Endothelial cell of umbilical vein (primary cell): ENCODE measurements at regions not wholly inside any gene's neighbourhood (a gene's known extent, or its start where the extent isn't known, plus 50 kb on each side); places are given as distances from the start of the nearest gene placed in this dataset.

Experiments
- BruUV-seq: library from RNA; stranded (reverse); fragments of 400-500 nt; replicated peaks from 2 replicates; lab custom pipeline; 2021; lab: Mats Ljungman, UMichigan
- CTCF ChIA-PET: fragments of 300-600, 350-600 bp; sonication (Branson Sonifier 250); formaldehyde crosslinking; loops from one replicate; lab custom pipeline; 2021; ENCODE audit warnings: antibody characterized with exemption, inconsistent platforms; lab: Charles Lee
- POLR2A ChIA-PET: fragments of 300-600, 350-600 bp; sonication (Branson Sonifier 250); formaldehyde crosslinking; loops from one replicate; lab custom pipeline; 2021; ENCODE audit warnings: antibody characterized with exemption, inconsistent platforms; lab: Charles Lee
- DNase-seq: peaks from one replicate; pipeline ENCODE4 v3.0.0-alpha.2; 2011; ENCODE audit warnings: low read depth, low spot score
- FAIRE-seq: peaks from 2 replicates; lab custom pipeline; 2011; peaks lifted over from hg19 to GRCh38; lab: Jason Lieb, UNC
- H2AFZ ChIP-seq: 2 replicates; pipeline ENCODE4 v1.6.0; 2012; ENCODE audit warnings: low read depth, low read length, control low read depth, inconsistent platforms
- H3K27ac ChIP-seq: 2 replicates; pipeline ENCODE4 v1.5.1; 2011; ENCODE audit warnings: low read depth, mild to moderate bottlenecking, control low read depth, low read length, moderate library complexity; ENCODE audit not compliant: insufficient read depth
- H3K27me3 ChIP-seq, 2 experiments: 2 replicates each; pipeline versions ENCODE4 v1.6.0 to v1.6.1; 2011; ENCODE audit warnings: low read length in 2 of 2, mixed read lengths in 1 of 2; ENCODE audit not compliant: control insufficient read depth in 2 of 2, insufficient read depth in 2 of 2
- H3K36me3 ChIP-seq, 2 experiments: 2 replicates in 1 of 2; 3 replicates in 1 of 2; pipeline ENCODE4 v1.5.1; 2011; ENCODE audit warnings: low read length in 2 of 2, mild to moderate bottlenecking in 1 of 2, moderate library complexity in 1 of 2; ENCODE audit not compliant: control insufficient read depth in 2 of 2, insufficient read depth in 2 of 2; ENCODE audit errors: extremely low read depth in 1 of 2
- H3K4me1 ChIP-seq: 3 replicates; pipeline ENCODE4 v1.5.1; 2011; ENCODE audit warnings: mild to moderate bottlenecking, low read length; ENCODE audit not compliant: control insufficient read depth, insufficient read depth; ENCODE audit errors: extremely low read depth
- H3K4me2 ChIP-seq: 2 replicates; pipeline ENCODE4 v1.6.1; 2011; ENCODE audit warnings: low read length, control low read depth, mixed read lengths; ENCODE audit not compliant: insufficient read depth
- H3K4me3 ChIP-seq, 3 experiments: fragments of 200-600 bp in 1 of 3; sonication (generic), shearing (Covaris generic) in 1 of 3; replicated peaks in 1 of 3; 2 replicates each; pipeline ENCODE4 v1.5.1; 2011 to 2016; ENCODE audit warnings: control low read depth in 3 of 3, low read length in 3 of 3, mild to moderate bottlenecking in 2 of 3, inconsistent platforms in 1 of 3, low read depth in 1 of 3, moderate library complexity in 1 of 3; ENCODE audit not compliant: insufficient read depth in 1 of 3
- H3K79me2 ChIP-seq: 2 replicates; pipeline ENCODE4 v1.6.0; 2012; ENCODE audit warnings: low read length, inconsistent platforms; ENCODE audit not compliant: control insufficient read depth, insufficient read depth
- H3K9ac ChIP-seq: replicated peaks from 2 replicates; pipeline ENCODE3; 2011; ENCODE audit warnings: low read length, control low read depth; ENCODE audit not compliant: insufficient read depth; ENCODE audit errors: extremely low read depth
- H3K9me1 ChIP-seq: replicated peaks from 3 replicates; pipeline ENCODE4 v1.6.0; 2011; ENCODE audit warnings: mild to moderate bottlenecking, low read length; ENCODE audit not compliant: control insufficient read depth, insufficient read depth; ENCODE audit errors: extremely low read depth
- H3K9me3 ChIP-seq: replicated peaks from 2 replicates; pipeline ENCODE4 v1.5.1; 2012; ENCODE audit warnings: low read length, inconsistent platforms; ENCODE audit not compliant: control insufficient read depth, insufficient read depth
- H4K20me1 ChIP-seq: replicated peaks from 2 replicates; pipeline ENCODE3; 2011; ENCODE audit warnings: mild to moderate bottlenecking, low read length; ENCODE audit not compliant: control insufficient read depth, insufficient read depth; ENCODE audit errors: extremely low read depth
- EZH2 ChIP-seq: IDR thresholded peaks from 2 replicates; pipeline ENCODE4 v1.6.1; 2012; ENCODE audit warnings: borderline replicate concordance, low read depth, mild to moderate bottlenecking, moderate library complexity, low read length, inconsistent platforms; ENCODE audit not compliant: severe bottlenecking
- FOS ChIP-seq: IDR thresholded peaks from 2 replicates; pipeline ENCODE4 v1.6.1; 2011; ENCODE audit warnings: mild to moderate bottlenecking, low read length, moderate library complexity, borderline replicate concordance; ENCODE audit not compliant: insufficient read depth
- GATA2 ChIP-seq: IDR thresholded peaks from 2 replicates; pipeline ENCODE4 v1.7.0; 2011; ENCODE audit warnings: low read depth, mild to moderate bottlenecking, moderate library complexity, mixed read lengths, low read length; ENCODE audit not compliant: insufficient read length, insufficient read depth
- JUN ChIP-seq: IDR thresholded peaks from 2 replicates; pipeline ENCODE4 v1.6.1; 2011; ENCODE audit warnings: borderline replicate concordance, low read depth; ENCODE audit not compliant: insufficient read length, insufficient read depth
- MYC ChIP-seq: IDR thresholded peaks from one replicate; pipeline ENCODE4 v1.6.1; 2011; ENCODE audit warnings: mild to moderate bottlenecking, low read depth, low read length
- POLR2AphosphoS5 ChIP-seq: IDR thresholded peaks from 2 replicates; pipeline ENCODE4 v1.6.1; 2012; ENCODE audit warnings: low read depth, mild to moderate bottlenecking, control low read depth, low read length, moderate library complexity; ENCODE audit not compliant: insufficient read depth
- dilution Hi-C: fragments of 300-500 bp; cut with MboI; formaldehyde crosslinking; loops from one replicate; pipeline ENCODE4 v1.15.0; 2019; ENCODE audit warnings: low sequenced_read_pairs; ENCODE audit not compliant: extremely low pct_ligation_motif_present
- intact Hi-C: fragments of 100-400 bp; cut with micrococcal nuclease; formaldehyde crosslinking; loops from one replicate; pipeline ENCODE4 v1.10.0; 2022
- TF ChIP-seq, protein P1 (sequence below): IDR thresholded peaks from 2 replicates; pipeline ENCODE4 v1.6.1; 2011; ENCODE audit not compliant: insufficient read depth, insufficient read length
- TF ChIP-seq, protein P2 (sequence below), 2 donors: IDR thresholded peaks; 1 replicate in 1 of 2; 2 replicates in 1 of 2; pipeline ENCODE4 v1.5.1; 2011; ENCODE audit warnings: low read length in 2 of 2, mild to moderate bottlenecking in 2 of 2, moderate library complexity in 2 of 2, control low read depth in 1 of 2, inconsistent platforms in 1 of 2, low read depth in 1 of 2; ENCODE audit not compliant: insufficient read depth in 1 of 2; ENCODE audit errors: extremely low read depth in 1 of 2

DNA sequence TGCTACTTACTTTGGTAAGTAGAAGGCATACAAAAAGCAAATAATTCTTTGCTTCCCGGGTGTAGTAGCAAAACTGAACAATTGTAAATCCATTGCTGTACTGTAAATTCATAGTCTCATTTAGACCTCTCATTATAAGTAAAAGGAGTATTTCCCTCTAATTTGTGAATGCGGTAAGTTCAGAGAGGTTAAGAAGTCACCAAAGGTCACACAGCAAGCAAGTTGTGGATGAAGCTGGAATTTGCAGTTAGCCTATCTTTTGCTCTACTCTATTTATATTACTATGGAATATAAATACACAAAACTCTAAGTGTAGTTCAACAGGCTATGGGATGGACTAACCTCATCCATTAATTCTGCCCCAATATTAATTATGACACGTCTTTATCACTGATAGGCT is 508.3 kb downstream of the MCTP2 start:
- no peaks in the 10 kb centered on the region for H3K4me1 ChIP-seq
- FAIRE-seq (no peak), DNase-seq (no peak)
- no peak overlapping the region for H2AFZ ChIP-seq
- H3K9ac ChIP-seq = no peak overlapping the region
- dilution Hi-C loops (no loop called here), intact Hi-C loops (loop anchor here (5.0 kb wide), 1 partner anchor 167 kb away; no protein-coding TSS in a partner anchor)
- CTCF ChIA-PET = no interaction called here
- no peak overlapping the region for H3K27ac ChIP-seq
- no TSS peak for BruUV-seq
- no peaks in the 10 kb centered on the region for H3K9me1 ChIP-seq
- POLR2A ChIA-PET = no interaction called here
- no peaks in the 10 kb centered on the region for H3K27me3 ChIP-seq
- H3K79me2 ChIP-seq = no peaks in the 10 kb centered on the region
- no peak overlapping the region for H3K4me3 ChIP-seq
- no peak overlapping the region for H3K4me2 ChIP-seq
- H4K20me1 ChIP-seq = no peaks in the 10 kb centered on the region
- H3K36me3 ChIP-seq = no peaks in the 10 kb centered on the region
- TF ChIP-seq GATA2 (no peak), MYC (no peak), EZH2 (no peak), JUN (no peak)
- TF ChIP-seq, protein P1, sequence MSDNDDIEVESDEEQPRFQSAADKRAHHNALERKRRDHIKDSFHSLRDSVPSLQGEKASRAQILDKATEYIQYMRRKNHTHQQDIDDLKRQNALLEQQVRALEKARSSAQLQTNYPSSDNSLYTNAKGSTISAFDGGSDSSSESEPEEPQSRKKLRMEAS = no peak
- TF ChIP-seq, protein P2, sequence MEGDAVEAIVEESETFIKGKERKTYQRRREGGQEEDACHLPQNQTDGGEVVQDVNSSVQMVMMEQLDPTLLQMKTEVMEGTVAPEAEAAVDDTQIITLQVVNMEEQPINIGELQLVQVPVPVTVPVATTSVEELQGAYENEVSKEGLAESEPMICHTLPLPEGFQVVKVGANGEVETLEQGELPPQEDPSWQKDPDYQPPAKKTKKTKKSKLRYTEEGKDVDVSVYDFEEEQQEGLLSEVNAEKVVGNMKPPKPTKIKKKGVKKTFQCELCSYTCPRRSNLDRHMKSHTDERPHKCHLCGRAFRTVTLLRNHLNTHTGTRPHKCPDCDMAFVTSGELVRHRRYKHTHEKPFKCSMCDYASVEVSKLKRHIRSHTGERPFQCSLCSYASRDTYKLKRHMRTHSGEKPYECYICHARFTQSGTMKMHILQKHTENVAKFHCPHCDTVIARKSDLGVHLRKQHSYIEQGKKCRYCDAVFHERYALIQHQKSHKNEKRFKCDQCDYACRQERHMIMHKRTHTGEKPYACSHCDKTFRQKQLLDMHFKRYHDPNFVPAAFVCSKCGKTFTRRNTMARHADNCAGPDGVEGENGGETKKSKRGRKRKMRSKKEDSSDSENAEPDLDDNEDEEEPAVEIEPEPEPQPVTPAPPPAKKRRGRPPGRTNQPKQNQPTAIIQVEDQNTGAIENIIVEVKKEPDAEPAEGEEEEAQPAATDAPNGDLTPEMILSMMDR (IDR thresholded peaks at IDR 0.05; ENCODE audit: extremely low read depth in 1 of 2, insufficient read depth in 1 of 2, low read depth in 1 of 2, low read length in 2 of 2) = no peak
- H3K9me3 ChIP-seq = no peaks in the 10 kb centered on the region

DNA sequence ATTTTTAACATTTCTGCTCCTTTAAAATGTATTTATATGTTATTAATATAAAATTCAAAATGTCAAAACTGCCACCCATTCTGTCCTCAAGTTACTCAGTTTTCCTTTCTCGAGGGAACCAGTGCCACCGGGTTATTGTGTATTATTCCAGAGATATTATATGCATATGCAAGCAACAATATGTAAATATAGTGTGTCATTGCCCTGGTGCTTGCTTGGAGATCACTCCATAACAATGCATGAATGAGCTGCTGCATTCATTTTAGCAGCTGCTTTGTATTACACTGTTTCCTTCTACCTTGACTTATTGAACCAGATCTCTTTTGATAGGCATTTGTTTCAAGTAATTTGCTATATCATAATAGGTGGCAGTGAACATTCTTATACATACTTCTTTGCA is 509.1 kb downstream of the MCTP2 start:
- ChIA-PET POLR2A (no interaction called here), CTCF (no interaction called here)
- no peaks in the 10 kb centered on the region for H3K9me1 ChIP-seq
- TF ChIP-seq FOS = no peak
- TF ChIP-seq GATA2 = no peak
- TF ChIP-seq JUN = no peak
- TF ChIP-seq POLR2AphosphoS5 = no peak
- TF ChIP-seq MYC = no peak
- no peaks in the 10 kb centered on the region for H3K36me3 ChIP-seq
- H3K79me2 ChIP-seq = no peaks in the 10 kb centered on the region
- no peak overlapping the region for H3K4me3 ChIP-seq
- no peaks in the 10 kb centered on the region for H3K4me1 ChIP-seq
- DNase-seq (no peak), FAIRE-seq (no peak)
- H3K27me3 ChIP-seq = no peaks in the 10 kb centered on the region
- intact Hi-C loops = loop anchor here (5.0 kb wide), 1 partner anchor 168 kb away; no protein-coding TSS in a partner anchor
- no peak overlapping the region for H3K4me2 ChIP-seq
- H3K9me3 ChIP-seq = no peaks in the 10 kb centered on the region
- H4K20me1 ChIP-seq = no peaks in the 10 kb centered on the region
- BruUV-seq = no TSS peak
- no peak overlapping the region for H3K27ac ChIP-seq
- H3K9ac ChIP-seq = no peak overlapping the region
- H2AFZ ChIP-seq = no peak overlapping the region
- dilution Hi-C loops = no loop called here
